NCI-H1092 (cell line): ENCODE measurements at regions not wholly inside any gene's neighbourhood (a gene's known extent, or its start where the extent isn't known, plus 50 kb on each side); places are given as distances from the start of the nearest gene placed in this dataset.
"Not testable (repeated sequence)": the region's sequence is repeated elsewhere in the genome, so short reads cannot be mapped to it uniquely, and the experiment has no call there.

Source experiments
- DNase-seq: peaks from one replicate; lab custom pipeline; 2025; lab: John Stamatoyannopoulos, UW

GRCh38 chr7:25714013-25714412 lies 438.0 kb upstream of the NFE2L3 start:
- DNase-seq, result no peak

DNA sequence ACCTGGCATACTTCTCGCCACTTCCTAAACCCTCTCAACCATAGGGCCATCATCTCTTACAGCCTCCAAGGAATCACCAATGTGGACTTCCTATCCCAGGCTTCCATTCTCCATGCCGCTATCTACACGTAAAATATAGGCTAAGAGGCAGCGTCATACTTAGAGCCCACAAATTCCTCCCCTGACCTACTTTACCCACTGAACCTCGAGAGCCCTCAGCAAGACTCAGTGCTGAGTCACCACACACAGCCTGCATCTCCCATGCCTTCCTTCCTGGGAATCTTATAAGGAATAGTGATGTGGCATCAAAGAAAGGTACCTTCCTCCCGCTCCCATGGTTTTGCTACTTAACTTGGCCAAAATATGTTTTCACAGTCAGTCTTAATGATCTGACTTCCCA lies 435.6 kb upstream of the NFE2L3 start:
- no peak for DNase-seq

DNA sequence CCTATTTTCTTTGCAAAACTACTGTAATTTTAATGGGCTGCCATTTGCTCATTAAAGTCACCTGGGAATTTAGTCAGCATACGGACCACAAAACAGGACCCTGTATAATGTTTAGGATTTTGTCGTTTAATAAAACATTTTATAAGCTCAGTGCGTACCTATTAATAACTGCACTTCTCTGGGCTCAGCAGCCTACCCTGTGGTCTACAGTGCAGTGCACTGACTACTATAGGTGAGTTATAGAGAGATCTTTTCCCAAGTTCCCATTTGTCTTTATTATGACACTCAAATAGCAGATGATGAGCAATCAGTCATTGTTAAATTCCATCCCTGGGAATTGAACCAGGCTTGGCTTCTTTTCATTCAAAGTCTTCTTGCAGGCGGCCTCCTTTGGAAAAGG lies 433.4 kb upstream of the NFE2L3 start:
- no peak for DNase-seq

DNA sequence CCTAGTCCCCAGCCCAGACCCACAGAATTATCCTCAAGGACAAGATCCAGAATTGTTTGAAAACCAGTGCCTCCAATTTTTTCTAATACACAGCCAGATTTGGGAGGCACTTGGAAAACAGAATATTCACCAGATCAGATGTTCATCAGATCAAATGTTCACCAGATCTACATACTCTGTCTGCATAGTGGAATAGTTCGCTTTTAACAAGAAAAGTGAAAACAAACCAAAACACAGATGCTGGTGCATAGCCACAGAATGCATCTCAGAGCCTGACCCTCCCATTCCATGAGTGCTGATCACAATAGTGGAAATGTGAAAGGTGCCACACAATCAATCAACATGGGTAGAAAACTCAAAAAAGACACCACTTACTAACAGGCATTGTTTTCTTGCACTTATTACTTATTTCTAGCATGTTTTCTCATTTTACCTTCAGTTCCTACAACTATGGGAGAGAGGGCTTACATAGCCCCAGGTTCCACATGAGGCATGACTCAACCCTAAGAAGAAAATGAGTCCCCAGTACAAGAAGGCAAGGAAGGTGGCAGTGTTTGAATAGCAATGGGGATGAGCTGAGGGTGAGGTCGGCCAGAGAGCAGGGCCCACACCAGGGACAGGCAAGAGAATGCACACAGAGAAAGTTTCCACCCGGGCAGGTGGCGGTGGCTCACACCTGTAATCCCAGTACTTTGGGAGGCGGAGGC lies 432.7 kb upstream of the NFE2L3 start:
- no peak for DNase-seq

GRCh38 chr7:25720427-25720826 lies 431.6 kb upstream of the NFE2L3 start:
- peak; percentile 21 for DNase-seq

- no peak for DNase-seq
These were observed 429.1 kb upstream of the NFE2L3 start for GRCh38 chr7:25722856-25723255.

GRCh38 chr7:25725451-25725850 lies 426.5 kb upstream of the NFE2L3 start:
- DNase-seq, result no peak

- no peak for DNase-seq
These were observed 425.7 kb upstream of the NFE2L3 start for GRCh38 chr7:25726170-25726780.

- no peak for DNase-seq
These were observed 425.2 kb upstream of the NFE2L3 start for GRCh38 chr7:25726781-25727311.

DNA sequence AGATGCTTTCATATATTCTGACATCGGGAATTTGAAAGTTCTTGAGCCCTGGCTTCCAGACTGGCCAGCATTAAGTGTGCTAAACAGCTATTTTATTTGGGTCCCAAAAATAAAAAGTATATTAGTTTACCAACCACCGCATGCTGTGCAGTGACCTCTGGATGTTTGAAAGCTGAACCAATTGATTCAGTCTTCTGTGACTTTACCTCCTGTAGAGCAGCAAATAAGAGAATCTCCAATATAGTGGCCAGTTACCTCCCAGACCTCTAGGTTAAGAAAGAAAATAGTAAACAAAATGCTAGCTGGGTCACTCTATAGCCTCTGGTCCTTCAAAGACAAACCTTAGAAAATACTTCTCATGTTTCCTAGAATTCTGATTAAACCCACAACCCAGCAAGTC lies 424.6 kb upstream of the NFE2L3 start:
- DNase-seq, result no peak

GRCh38 chr7:25727876-25728275 lies 424.1 kb upstream of the NFE2L3 start:
- DNase-seq, result no peak

- DNase-seq, result no peak
These were observed 420.7 kb upstream of the NFE2L3 start for GRCh38 chr7:25731068-25731845.

GRCh38 chr7:25731846-25732245 lies 420.2 kb upstream of the NFE2L3 start:
- DNase-seq, result no peak

DNA sequence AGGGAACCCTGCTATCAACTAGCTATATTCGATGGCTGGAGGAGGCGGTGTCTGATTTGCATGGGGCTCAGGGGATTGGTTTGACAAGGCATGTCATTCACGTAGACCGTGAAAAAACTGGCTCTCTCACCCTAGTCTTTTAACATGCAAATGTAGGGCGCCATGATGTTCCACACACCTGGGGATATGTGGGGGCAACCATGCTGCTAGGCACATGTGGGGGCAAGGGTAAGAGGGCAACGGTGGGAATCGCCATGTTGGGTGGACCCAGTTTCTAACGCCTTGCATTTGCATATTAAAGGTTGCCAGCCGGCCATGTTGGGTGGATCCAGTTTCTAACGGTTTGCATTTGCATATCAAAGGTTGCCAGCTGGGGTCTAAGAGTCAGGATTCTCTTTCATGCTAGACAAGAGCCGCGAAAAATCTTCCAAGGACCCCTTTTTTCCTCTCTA lies 419.2 kb upstream of the NFE2L3 start:
- no peak for DNase-seq

DNA sequence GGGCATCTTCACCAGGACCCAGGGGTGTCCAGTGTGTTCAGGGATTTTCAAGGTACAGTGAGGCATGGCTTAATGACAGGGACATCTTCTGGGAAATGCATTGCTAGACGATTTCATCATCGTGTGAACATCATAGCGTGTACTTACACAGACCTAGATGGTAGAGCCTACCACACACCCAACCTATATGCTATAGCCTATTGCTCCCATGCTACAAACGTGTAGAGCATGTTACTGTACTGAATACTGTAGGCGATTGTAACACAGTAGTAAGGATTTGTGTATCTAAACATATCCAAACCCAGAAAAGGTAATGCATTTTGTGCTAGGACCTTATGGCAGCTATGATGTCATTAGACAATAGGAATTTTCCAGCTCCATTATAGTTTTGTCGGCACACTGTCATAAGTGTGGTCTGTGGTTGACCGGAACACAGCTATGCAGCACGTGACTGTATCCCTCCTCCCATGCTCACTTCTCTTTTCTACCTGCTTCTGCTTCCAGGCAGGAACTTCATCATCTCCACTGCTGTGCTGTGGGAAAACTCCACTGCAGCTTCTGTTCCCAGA lies 416.2 kb upstream of the NFE2L3 start:
- no peak for DNase-seq

DNA sequence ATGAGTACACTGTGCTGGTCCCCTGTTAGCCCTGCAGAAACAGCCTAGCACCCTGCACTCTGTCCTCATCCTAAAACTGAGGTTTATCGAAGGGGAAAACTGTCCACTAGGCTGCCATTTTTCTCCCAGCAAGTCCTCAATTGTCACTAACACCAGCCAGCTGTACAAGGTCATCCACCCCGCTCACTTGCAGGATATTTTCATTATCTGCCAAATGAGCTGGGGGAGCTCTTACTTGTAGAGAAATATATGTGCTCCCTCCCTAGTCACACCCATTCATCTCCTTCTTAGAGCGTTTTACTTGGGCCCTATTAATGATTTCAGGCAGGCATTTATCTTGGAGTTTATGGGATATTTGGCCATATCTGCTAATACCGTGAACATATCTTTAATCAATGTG lies 413.5 kb upstream of the NFE2L3 start:
- no peak for DNase-seq

DNA sequence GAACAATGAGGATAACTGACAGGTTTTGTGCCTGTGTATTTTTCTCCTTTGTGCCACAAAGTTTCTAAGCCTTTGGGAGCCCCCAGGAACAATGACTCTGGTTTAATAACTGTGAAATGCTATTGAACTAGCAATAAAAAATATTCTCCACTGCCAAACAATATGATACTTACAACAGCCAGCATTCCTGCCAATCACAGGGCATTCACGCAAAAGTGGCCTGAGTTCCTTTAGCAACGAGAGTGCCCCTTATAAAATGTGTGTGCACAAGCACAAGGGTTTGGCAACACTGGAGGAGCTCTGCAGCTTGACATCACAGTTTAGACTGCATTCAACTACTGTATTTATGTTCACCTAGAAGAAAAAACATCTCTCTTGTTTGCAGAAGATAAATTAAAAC lies 412.9 kb upstream of the NFE2L3 start:
- DNase-seq, result peak; percentile 33

GRCh38 chr7:25742316-25742715 lies 409.7 kb upstream of the NFE2L3 start:
- DNase-seq, result no peak

DNA sequence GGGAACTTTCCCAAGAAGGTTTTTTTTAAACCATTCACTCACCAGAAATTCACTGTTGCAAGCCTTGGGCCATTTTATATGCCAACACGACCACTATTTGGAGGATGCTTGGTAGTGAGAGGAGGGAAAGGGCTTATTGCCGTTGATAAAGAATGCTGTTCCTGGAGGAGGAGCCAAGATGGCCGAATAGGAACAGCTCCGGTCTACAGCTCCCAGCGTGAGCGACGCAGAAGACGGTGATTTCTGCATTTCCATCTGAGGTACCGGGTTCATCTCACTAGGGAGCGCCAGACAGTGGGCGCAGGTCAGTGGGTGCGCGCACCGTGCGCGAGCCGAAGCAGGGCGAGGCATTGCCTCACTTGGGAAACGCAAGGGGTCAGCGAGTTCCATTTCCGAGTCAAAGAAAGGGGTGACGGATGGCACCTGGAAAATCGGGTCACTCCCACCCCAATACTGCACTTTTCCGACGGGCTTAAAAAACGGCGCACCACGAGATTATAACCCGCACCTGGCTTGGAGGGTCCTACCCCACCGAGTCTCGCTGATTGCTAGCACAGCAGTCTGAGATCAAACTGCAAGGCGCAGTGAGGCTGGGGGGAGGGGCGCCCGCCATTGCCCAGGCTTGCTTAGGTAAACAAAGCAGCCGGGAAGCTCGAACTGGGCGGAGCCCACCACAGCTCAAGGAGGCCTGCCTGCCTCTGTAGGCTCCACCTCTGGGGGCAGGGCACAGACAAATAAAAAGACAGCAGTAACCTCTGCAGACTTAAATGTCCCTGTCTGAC lies 408.1 kb upstream of the NFE2L3 start:
- not testable (repeated sequence) for DNase-seq

GRCh38 chr7:25750744-25751508 lies 401.1 kb upstream of the NFE2L3 start:
- peak; percentile 1 for DNase-seq

DNA sequence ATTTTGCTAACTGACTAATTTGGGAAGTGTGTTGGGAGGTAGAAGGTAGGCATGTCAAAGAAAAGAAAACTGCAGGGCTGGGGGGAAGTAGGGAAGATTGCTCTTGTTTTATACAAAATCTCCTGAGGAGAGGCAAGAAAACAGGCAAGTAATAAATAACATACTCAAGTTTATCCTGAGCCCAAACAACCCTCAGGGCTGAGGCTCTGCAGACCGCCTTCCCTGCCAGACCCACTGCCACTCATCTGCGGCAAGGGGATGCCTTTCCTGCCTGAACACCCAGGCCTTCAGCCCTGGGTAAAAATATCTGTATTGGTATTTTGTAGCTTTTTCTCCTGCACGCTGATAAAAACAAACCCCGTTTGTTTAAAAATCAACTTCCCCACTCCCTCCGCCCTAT lies 399.8 kb upstream of the NFE2L3 start:
- DNase-seq, result no peak
